ENCODE measurements at regions not wholly inside any gene's neighbourhood (a gene's known extent, or its start where the extent isn't known, plus 50 kb on each side); places are given as distances from the start of the nearest gene placed in this dataset.
A peak's percentile ranks its signal among the peaks of the same experiment; 100 is the strongest.

DNA sequence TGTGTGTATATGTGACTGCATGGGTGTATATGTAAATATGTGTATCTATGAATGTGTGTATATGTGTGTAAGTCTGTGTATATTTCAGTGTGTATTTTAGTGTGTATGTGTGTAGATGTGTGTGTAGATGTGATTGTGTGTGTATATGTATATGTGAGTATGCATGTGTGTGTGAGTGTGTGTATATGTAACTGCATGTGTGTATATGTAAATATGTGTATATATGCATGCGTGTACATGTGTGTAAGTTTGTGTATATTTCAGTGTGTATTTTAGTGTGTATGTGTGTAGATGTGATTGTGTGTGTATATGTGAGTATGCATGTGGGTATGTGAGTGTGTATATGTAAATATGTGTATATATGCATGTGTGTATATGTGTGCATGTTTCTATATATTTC is 169.9 kb downstream of the MN1 start:
- Histone ChIP-seq H3K4me1 (replicated peaks in 1 of 4; ENCODE audit: control insufficient read depth in 3 of 4, insufficient read depth in 4 of 4, low read length in 3 of 4) (peaks cover 6 to 21% (median 11%) of the 10 kb centered on the region in 4 experiments), H2BK15ac (ENCODE audit: low read length) (0 out of 2 replicates have a peak overlapping the region, but pooled peaks have one; percentile 48), H4K91ac (replicated peaks; ENCODE audit: insufficient read length, low read length) (no peak overlapping the region), H3K23ac (ENCODE audit: insufficient read length) (no peak overlapping the region), H2AFZ (ENCODE audit: low read length) (no peak overlapping the region), H2BK12ac (ENCODE audit: low read depth, low read length) (peak overlapping the region; percentile 1; the same call in 1 of the 2 replicates), H2BK120ac (replicated peaks; ENCODE audit: low read depth, low read length) (no peak overlapping the region), H3K23me2 (ENCODE audit: low read depth, low read length) (peaks cover 7% of the 10 kb centered on the region; the same call in 1 of the 2 replicates), H3K79me1 (ENCODE audit: low read depth, low read length) (no peaks in the 10 kb centered on the region), H3K18ac (ENCODE audit: extremely low read depth, low read length) (no peak overlapping the region), H4K20me1 (replicated peaks in 1 of 2; ENCODE audit: control insufficient read depth in 1 of 2, insufficient read depth in 2 of 2, low read length in 2 of 2) (no peaks in the 10 kb centered on the region), H3K9me3 (ENCODE audit: insufficient read depth in 2 of 2, low read depth in 1 of 2, low read length in 1 of 2) (no peaks in the 10 kb centered on the region; a peak in 1 of 4 replicates), H3K14ac (ENCODE audit: insufficient read length) (no peak overlapping the region), H4K5ac (ENCODE audit: insufficient read length, low read depth, low read length) (no peak overlapping the region), H3K9ac (replicated peaks in 1 of 4; ENCODE audit: extremely low read depth in 1 of 4, low read depth in 3 of 4, low read length in 3 of 4) (no peak overlapping the region), H3K79me2 (ENCODE audit: control insufficient read depth in 1 of 2, insufficient read depth in 2 of 2, low read length in 2 of 2) (no peaks in the 10 kb centered on the region), H2BK20ac (ENCODE audit: low read length) (peak overlapping the region; percentile 2; the same call in 1 of the 2 replicates), H3K4me2 (ENCODE audit: insufficient read depth in 1 of 2, low read depth in 2 of 2, low read length in 2 of 2) (peak overlapping the region; percentile 6 to 65; a peak in 1 of 4 replicates), H3K56ac (replicated peaks; ENCODE audit: insufficient read length, low read depth, low read length) (no peak overlapping the region), H2BK5ac (ENCODE audit: low read depth, low read length) (no peak overlapping the region), H3K4me3 (ENCODE audit: extremely low read depth in 1 of 4, insufficient read depth in 2 of 4, low read depth in 3 of 4, low read length in 4 of 4) (no peak overlapping the region), H3K27ac (ENCODE audit: low read depth, low read length) (no peak overlapping the region), H4K8ac (ENCODE audit: extremely low read depth, insufficient read depth, low read length) (no peak overlapping the region), H2AK5ac (ENCODE audit: low read depth, low read length) (peak overlapping the region; percentile 30; the same call in 1 of the 2 replicates), H3K27me3 (replicated peaks in 1 of 4; ENCODE audit: control insufficient read depth in 3 of 4, extremely low read depth in 1 of 4, insufficient read depth in 3 of 4, low read length in 3 of 4) (peaks cover 0 to 2% (median under 1%) of the 10 kb centered on the region in 4 experiments; a peak in 1 of 7 replicates), H3K4ac (replicated peaks; ENCODE audit: insufficient read length, low read depth, low read length) (no peak overlapping the region), H3K36me3 (ENCODE audit: control insufficient read depth in 2 of 4, insufficient read depth in 4 of 4, low read length in 3 of 4) (no peaks in the 10 kb centered on the region)
- ChIA-PET POLR2A (ENCODE audit: partially characterized antibody) (no interaction called here), CTCF (ENCODE audit: partially characterized antibody) (interaction anchor here (0.6 kb wide), 1 partner anchor 198 kb away, joined by 4 read pairs; no protein-coding TSS in a partner anchor)
- 86% methylated on average over 1 of the region's 1 CpG; no CpG with 5 or more reads in 1 of the 2 experiments for WGBS, 2 experiments (ENCODE audit: extremely low coverage in 1 of 2, insufficient coverage in 1 of 2, insufficient read length in 1 of 2, insufficient replicate concordance in 2 of 2, low coverage in 1 of 2, low lambda C conversion rate in 2 of 2, missing lambda C conversion rate in 1 of 2)
- TF ChIP-seq SAP30 (IDR thresholded peaks at IDR 0.05; ENCODE audit: insufficient read depth, insufficient replicate concordance, low read length) (no peak), KDM1A (IDR thresholded peaks at IDR 0.05; ENCODE audit: borderline replicate concordance, low read length) (peak; percentile 26; the same call in 1 of the 2 replicates)
- no peak for DNase-seq (ENCODE audit: low read depth in 1 of 2, low spot score in 2 of 2)
- no peak for FAIRE-seq

All from H1 (cell line).